ENCODE measurements at regions not wholly inside any gene's neighbourhood (a gene's known extent, or its start where the extent isn't known, plus 50 kb on each side); places are given as distances from the start of the nearest gene placed in this dataset.

GRCh38 chr5:57692582-57693487 lies 210.2 kb upstream of the ACTBL2 start:
- no peak for TF ChIP-seq SPI1 (IDR thresholded peaks at IDR 0.05; ENCODE audit: low read depth, low read length)
- TF ChIP-seq POLR2A (IDR thresholded peaks at IDR 0.05; ENCODE audit: low read depth, low read length) = no peak
- no peak for TF ChIP-seq TAF1 (IDR thresholded peaks at IDR 0.05; ENCODE audit: low read depth, low read length)
- no peak for TF ChIP-seq POLR2AphosphoS5 (IDR thresholded peaks at IDR 0.05; ENCODE audit: low read depth, low read length)
